HUDEP-2 (cell line): ENCODE measurements at regions not wholly inside any gene's neighbourhood (a gene's known extent, or its start where the extent isn't known, plus 50 kb on each side); places are given as distances from the start of the nearest gene placed in this dataset.

Experiments
- DNase-seq, 76 experiments: peaks; one replicate each; lab custom pipeline; 2025; ENCODE audit not compliant: unreplicated experiment in 76 of 76; lab: John Stamatoyannopoulos, UW

DNA sequence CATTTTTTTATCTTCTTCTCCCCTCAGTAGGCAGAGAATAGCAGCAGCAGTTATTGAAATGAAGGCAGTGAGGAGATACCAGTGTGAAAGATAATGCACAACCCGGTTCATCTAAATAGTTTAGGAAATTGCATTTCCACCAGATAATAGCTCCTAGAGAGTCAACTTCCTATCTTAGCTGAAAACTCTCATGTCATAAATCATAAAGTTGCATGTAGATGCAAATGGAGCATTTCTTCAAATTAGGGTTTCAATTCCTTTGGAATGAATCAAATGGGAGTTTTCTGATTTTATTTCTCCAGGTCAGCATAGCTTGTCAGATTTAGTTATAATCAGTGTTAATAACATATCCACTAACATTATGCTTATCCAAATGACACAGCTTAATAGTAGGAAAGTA is 335.3 kb downstream of the CNTNAP4 start:
- no peak for DNase-seq

- no peak for DNase-seq
These were observed 337.1 kb downstream of the CNTNAP4 start for GRCh38 chr16:76614269-76614668.

DNA sequence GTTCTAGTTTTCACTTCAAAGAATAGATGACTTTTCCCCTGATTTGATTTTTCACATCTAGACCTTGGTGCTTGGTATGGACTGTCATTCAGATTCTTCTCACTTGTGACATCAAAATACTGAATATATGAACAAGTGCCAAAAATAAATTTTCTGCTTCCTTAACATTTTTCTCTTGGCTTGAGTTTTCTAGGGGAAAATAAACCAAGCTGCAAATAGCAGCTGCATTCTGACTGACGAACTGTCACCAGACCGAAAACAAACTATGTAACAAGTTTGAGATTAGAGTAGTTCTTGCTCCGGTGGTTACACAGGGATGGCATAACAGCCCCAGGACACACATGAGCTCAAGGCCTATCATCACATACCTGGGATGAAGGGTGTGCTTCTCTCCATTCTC is 345.7 kb downstream of the CNTNAP4 start:
- DNase-seq, result no peak

DNA sequence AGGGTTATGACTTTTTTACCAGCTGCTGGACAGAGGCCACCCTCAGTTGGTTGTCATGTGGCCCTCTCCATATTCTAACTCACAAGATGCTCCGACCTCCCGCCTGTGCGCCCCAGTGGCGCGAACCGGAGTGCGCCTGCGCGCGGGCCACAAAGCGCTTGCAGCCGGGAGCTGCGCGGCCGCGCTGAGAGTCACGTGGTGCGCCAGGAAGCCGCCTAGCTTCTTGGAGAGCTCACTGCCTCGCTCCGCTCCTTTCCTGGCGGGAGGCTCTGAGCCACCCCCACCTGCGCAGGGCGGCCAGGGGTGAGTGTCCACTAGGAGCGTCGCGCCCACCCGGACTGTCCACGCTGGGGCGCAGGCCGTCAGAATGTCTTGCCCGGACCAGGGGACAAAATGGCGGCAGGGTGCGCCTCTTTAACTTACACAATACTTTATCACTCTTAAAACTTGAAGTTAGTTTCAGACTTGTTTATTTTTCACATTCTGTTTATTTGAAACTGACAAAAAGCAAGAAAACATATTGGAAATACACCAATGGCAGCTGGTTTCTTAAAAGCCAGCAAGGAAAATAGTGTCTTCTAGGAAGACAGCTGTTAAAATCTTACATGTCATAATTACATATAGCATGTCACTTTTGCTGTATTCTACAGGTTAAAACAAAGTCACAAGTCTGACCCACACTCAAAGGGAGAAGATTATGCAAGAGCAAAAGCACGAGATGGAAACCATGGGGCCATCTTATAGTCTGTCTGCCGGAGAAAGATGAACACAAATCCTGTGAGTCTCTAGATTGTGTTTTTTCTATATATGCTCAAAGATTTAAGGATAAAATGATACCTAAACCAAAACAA is 357.9 kb downstream of the CNTNAP4 start:
- DNase-seq, result no peak

- DNase-seq, result peak in 11 of 76 experiments; percentile 1 to 75 (median 53)
These were observed 362.6 kb downstream of the CNTNAP4 start for GRCh38 chr16:76639685-76640289.

DNA sequence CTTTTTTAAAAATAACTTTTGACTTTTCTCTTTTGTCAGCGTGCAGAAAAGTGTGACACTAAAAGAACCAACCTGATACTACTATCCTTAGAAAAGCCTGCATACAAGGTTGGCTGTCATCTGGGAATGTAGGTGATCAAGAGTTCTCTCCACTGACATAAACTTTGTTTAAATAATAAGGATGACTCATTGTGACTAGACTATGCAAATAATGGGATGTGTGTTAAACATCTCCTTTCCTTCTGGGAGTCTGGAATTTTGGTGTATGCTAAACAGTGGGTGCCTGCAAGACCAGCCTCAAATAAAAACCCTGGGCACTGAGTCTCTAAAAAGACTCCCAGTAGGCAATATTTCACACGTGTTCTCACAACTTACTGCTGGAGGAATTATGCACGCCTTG is 373.4 kb downstream of the CNTNAP4 start:
- DNase-seq, result no peak

DNA sequence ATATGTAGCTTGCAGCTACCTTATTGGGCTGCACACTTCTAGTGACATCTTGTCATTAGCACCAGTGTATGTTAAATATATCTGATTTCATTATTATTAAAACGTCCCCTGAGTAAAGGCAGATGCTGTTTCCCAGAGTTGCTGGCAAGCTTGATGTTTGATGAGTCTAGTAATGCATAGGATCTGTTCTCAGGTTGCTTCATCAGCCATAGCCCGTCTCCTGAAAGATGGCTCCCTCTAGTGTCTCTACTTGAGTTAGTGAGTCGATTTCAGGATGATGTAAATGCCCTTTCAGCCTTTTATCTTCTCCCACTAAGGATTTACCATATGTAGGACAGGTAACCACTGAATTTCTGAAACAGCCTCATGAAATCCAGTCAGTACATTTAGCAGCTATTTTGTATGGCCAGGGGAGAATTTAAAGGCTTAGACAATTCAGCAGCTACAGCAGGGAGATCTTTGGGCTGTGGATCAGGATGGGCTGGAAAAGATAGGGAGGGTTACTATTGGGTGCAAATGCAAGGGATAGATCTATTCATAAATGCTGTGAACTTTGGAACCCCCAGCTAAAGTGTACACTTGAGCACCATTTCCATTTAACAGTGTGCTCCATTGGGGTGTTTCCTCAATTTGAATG is 376.3 kb downstream of the CNTNAP4 start:
- peak in 7 of 76 experiments; percentile 1 to 58 (median 29) for DNase-seq

DNA sequence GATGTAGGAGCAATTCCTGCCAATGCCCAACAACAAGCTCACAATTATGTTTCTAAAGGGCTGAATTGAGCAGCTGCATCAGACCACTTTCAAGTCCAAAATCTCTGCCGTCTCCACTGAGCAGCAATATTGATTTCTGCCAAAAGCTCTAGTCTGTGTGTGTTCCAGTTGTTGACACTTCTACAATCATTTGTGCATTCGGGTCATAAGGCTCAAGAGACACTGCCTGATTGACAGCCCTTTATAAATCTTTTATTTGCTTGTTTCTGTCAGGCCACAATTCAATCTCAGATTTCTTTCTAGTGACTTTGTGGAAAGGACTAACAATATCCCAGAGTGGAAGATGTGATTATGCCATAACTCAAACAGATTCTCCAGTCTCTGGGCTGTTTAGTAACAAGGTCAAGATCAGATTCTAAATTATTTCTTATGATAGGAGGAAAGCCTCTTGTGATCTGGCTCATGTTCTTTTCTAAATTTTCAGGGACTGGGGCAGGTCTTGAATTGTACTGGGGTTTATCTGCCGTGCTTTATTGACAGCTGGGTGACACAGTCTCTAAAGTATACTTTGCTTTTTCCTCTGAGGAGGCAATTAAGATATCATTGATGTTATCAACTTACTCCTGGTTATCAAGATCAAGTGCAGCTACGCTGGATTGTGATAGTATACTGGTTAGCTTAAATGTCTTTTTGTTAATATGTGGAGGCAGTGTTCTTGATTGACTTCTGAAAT is 377.1 kb downstream of the CNTNAP4 start:
- no peak for DNase-seq

GRCh38 chr16:76656994-76657393 is 379.8 kb downstream of the CNTNAP4 start:
- DNase-seq, result no peak

DNA sequence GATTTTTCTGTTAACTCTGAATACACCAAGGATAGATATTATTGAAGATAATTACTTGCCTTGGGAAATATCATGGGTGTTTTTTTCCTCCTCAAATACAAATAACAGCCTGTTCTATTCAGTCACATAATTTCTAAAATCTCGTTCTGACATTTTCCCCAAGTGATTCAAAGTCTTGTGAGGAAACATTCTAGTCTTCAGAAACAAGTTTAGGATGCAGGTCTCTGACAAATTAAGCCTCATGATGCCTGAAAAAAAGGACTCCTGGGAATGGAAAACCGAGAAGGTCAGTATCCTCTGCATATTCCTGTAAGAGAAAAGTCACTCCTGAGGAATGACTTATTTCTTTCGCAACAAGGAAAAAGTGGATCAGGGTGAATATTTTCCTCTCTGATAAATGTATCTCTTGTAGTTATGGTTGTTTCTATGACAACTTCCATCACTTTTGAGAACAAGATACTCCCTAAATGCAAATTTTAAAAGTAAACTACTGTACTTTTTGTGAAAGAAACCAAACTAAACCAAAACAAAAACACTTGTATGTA is 384.6 kb downstream of the CNTNAP4 start:
- DNase-seq, result no peak

GRCh38 chr16:76665571-76666275 is 388.5 kb downstream of the CNTNAP4 start:
- DNase-seq, result no peak

- peak in 5 of 76 experiments; percentile 0 to 9 (median 5) for DNase-seq
These were observed 391.1 kb downstream of the CNTNAP4 start for GRCh38 chr16:76668207-76668725.

GRCh38 chr16:76669288-76669687 is 392.1 kb downstream of the CNTNAP4 start:
- DNase-seq, result no peak

DNA sequence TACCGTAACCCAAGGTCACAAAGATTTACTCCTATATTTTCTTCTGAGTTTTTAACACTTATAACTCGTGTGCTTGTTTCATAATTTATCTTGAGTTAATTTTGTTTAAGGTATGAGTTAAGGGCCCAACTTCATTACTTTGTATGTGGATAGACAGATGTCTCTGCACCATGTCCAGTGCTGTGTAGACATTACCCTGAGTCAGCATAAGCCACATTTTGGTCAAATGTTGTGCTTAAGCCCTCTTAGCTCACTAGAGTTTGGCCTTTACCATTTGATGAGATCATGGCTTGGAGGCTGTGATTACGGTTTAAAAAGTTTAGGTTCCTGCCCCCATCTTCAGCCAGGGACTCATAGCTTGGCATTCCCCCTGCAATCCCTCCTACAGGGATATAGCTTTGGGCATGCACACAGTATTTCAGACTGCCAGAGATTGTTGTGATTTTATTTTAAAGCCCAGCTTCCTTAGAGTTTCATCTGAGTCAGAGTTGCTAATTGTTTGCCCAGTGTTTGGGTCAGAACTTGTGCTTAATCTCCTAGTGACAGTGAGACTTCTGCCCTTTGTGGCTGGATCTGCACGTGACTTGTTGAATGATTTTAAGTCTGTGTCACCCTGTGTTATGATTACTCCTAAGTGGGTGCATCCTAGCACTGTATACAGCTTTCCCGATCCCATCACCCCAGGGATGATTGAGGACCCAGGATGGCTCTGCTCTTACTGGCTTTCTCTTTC is 393.1 kb downstream of the CNTNAP4 start:
- DNase-seq, result no peak

DNA sequence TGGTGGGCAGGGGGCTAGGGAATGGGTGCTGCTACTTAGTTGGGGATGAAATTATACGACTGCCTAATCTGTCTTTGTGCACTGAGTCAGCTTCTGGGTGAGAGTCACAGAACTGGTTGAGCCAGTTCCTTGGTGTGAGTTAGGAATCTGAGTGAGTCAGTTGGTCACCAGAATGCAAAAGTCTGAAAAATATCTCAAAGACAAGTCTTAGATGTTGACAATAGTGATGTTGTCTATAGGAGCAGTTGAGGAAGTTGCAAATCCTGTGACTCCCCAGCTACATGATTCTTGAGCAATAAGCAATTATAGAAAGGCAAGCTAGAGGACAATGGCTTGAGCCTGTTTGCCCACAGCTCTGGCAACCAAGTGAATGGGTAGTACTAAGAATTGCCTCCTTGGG is 399.2 kb downstream of the CNTNAP4 start:
- no peak for DNase-seq

DNA sequence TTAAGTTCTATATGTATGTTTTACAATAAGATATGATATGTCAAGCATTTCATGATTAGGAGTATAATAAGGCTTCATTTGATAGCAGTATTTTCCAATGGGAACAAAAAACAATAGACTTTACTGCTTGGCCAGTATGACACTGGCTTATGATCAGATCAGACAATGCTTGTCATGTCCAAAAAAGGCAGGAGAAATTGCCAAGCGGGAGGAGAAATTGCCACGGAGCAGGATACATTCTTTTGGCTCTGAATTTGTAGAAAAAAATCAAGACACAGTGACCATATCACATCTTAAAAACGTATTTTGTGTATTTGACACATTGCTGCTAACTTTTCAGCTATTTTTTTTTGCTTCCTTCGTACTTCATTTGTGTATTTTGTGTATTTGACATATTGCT is 404.1 kb downstream of the CNTNAP4 start:
- no peak for DNase-seq

DNA sequence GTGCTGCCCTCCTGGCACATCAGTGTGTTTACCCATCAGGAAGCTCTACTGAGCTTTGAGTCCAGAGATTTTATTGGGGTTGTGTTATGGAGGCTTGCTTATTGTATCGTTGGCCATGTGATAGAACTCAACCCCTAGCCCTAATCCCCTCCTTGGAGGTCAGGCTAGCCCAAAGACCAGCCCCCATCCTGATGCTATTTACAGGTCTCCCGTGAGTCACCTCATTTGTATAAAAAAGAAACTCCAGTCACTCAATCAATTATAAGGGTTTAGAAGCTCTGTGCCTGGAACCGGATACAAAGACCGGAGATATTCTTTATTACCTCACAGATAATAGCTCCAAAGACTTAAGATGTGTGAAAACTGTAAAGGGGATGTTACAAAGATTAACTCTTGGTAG is 405.9 kb downstream of the CNTNAP4 start:
- no peak for DNase-seq

GRCh38 chr16:76696876-76697275 is 419.7 kb downstream of the CNTNAP4 start:
- no peak for DNase-seq

GRCh38 chr16:76705892-76706291 is 428.7 kb downstream of the CNTNAP4 start:
- DNase-seq, result no peak
